ENCODE measurements at regions not wholly inside any gene's neighbourhood (a gene's known extent, or its start where the extent isn't known, plus 50 kb on each side); places are given as distances from the start of the nearest gene placed in this dataset.

DNA sequence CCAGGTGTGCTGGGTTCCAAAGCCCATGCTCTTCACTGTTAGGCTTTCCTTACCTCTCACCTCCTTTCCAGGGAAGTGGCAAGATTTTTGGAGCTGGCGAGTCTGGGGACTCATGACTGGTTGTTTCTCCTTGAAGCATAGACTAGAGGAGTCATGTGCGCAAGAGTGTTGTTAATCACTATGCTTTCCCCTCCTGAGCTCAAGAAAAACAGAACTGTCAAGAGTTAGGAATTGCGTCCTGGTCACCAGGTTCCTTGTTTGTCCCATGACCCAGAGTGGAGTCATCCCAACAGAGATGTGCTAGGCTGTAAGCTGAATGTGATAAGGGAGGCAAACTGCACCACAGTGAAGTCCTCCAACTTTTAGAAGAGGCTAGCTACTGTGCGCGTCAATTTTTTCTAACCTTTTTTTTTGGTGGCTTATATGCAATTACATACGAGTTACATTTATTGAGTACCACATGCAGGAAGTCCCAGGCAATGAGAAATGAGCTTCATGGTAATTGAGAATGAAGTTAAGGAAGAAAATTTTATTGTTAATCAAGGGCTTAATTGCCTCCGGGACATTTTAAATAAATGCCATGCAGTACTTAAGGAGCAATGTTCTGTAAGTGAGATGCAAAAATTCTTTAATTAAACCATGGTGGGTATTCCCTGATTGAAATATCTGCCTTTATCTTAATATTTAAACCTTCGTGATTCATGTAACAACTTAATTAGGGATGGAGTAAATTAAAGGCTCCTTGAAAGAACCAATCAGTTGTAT lies 233.9 kb downstream of the ZIC5 start:
- TF ChIP-seq CTCF (IDR thresholded peaks at IDR 0.05) = no peak
- H3K9me3 Mint-ChIP-seq (ENCODE audit: low read depth) = no peaks in the 10 kb centered on the region
- H3K27me3 Mint-ChIP-seq (ENCODE audit: low read depth) = peaks cover 11% of the 10 kb centered on the region
- peaks cover 21% of the 10 kb centered on the region for H3K4me1 Mint-ChIP-seq (ENCODE audit: low read depth)
- no peak overlapping the region for H3K4me3 Mint-ChIP-seq (ENCODE audit: unreplicated experiment)
- DNase-seq (ENCODE audit: low spot score) = no peak
- H3K36me3 Mint-ChIP-seq (ENCODE audit: low read depth) = peaks cover 3% of the 10 kb centered on the region
- no peak overlapping the region for H3K27ac Mint-ChIP-seq (ENCODE audit: unreplicated experiment)

DNA sequence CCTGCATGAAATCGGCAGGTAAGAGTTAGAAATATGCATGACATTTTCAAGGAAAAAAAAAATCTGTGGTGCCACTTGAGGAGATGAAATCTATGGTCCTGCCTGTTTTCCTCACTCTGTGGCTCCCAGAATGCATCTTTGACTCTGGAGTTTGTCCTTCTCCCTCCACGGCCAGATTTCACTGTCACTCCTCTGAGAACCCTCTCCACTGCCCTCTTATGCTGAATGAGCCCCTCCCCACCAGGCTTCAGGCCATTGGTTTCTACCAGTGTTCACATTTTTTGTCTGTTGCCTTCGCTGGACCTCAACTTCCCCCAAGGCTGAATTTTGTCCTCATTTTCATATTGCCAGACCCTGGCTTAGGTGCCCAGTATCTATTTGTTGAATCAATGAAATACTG lies 235.0 kb downstream of the ZIC5 start:
- peaks cover 11% of the 10 kb centered on the region for H3K27me3 Mint-ChIP-seq (ENCODE audit: low read depth)
- peaks cover 15% of the 10 kb centered on the region for H3K4me1 Mint-ChIP-seq (ENCODE audit: low read depth)
- DNase-seq (ENCODE audit: low spot score) = no peak
- H3K9me3 Mint-ChIP-seq (ENCODE audit: low read depth) = no peaks in the 10 kb centered on the region
- no peak for TF ChIP-seq CTCF (IDR thresholded peaks at IDR 0.05)
- no peak overlapping the region for H3K4me3 Mint-ChIP-seq (ENCODE audit: unreplicated experiment)
- H3K36me3 Mint-ChIP-seq (ENCODE audit: low read depth) = peaks cover 3% of the 10 kb centered on the region
- H3K27ac Mint-ChIP-seq (ENCODE audit: unreplicated experiment) = no peak overlapping the region

- H3K4me1 Mint-ChIP-seq (ENCODE audit: low read depth) = peaks cover 11% of the 10 kb centered on the region
- H3K4me3 Mint-ChIP-seq (ENCODE audit: unreplicated experiment) = no peak overlapping the region
- H3K9me3 Mint-ChIP-seq (ENCODE audit: low read depth) = no peaks in the 10 kb centered on the region
- no peak for TF ChIP-seq CTCF (IDR thresholded peaks at IDR 0.05)
- H3K27ac Mint-ChIP-seq (ENCODE audit: unreplicated experiment) = no peak overlapping the region
- H3K36me3 Mint-ChIP-seq (ENCODE audit: low read depth) = peaks cover 3% of the 10 kb centered on the region
- no peak for DNase-seq (ENCODE audit: low spot score)
- peaks cover 11% of the 10 kb centered on the region for H3K27me3 Mint-ChIP-seq (ENCODE audit: low read depth)
These were observed 232.9 kb downstream of the TM9SF2 start for GRCh38 chr13:99734013-99734693.

DNA sequence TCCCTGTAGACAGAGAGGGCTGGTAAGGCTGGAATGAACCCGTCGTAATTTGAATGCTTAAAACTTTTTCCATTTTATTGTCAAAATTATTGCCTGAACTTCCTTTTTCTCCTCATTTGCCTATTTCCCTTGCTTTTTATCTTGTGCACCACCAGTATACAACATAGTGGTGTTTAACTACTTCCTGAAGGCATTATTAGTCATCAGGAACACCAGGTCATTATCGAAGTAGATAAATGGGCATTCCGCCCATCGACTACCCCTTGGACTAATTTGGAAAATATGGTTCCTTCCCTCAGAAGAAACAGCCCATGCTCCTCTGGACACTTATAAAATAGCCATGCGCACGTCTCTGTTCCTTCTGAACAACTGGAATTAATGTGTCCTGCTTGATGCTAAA lies 232.1 kb downstream of the TM9SF2 start:
- Mint-ChIP-seq H3K4me1 (ENCODE audit: low read depth) (peaks cover 6% of the 10 kb centered on the region), H3K9me3 (ENCODE audit: low read depth) (no peaks in the 10 kb centered on the region), H3K27ac (ENCODE audit: unreplicated experiment) (no peak overlapping the region), H3K27me3 (ENCODE audit: low read depth) (peaks cover 11% of the 10 kb centered on the region), H3K36me3 (ENCODE audit: low read depth) (peaks cover 3% of the 10 kb centered on the region), H3K4me3 (ENCODE audit: unreplicated experiment) (no peak overlapping the region)
- TF ChIP-seq CTCF (IDR thresholded peaks at IDR 0.05) = no peak
- DNase-seq (ENCODE audit: low spot score) = no peak

GRCh38 chr13:99731747-99732146 lies 230.5 kb downstream of the TM9SF2 start:
- H3K27ac Mint-ChIP-seq (ENCODE audit: unreplicated experiment) = no peak overlapping the region
- TF ChIP-seq CTCF (IDR thresholded peaks at IDR 0.05) = no peak
- peaks cover 6% of the 10 kb centered on the region for H3K4me1 Mint-ChIP-seq (ENCODE audit: low read depth)
- H3K27me3 Mint-ChIP-seq (ENCODE audit: low read depth) = peaks cover 11% of the 10 kb centered on the region
- no peak overlapping the region for H3K4me3 Mint-ChIP-seq (ENCODE audit: unreplicated experiment)
- H3K9me3 Mint-ChIP-seq (ENCODE audit: low read depth) = no peaks in the 10 kb centered on the region
- no peak for DNase-seq (ENCODE audit: low spot score)
- H3K36me3 Mint-ChIP-seq (ENCODE audit: low read depth) = peaks cover 3% of the 10 kb centered on the region
